H1 (cell line): ENCODE measurements at regions not wholly inside any gene's neighbourhood (a gene's known extent, or its start where the extent isn't known, plus 50 kb on each side); places are given as distances from the start of the nearest gene placed in this dataset.

Experiments
- CTCF ChIP-seq, 3 experiments: IDR thresholded peaks; 1 replicate in 2 of 3; 2 replicates in 1 of 3; pipeline versions ENCODE4 v1.5.1 to v1.6.1; 2011; ENCODE audit warnings: low read length in 3 of 3, mild to moderate bottlenecking in 3 of 3, inconsistent platforms in 2 of 3, low read depth in 1 of 3, moderate library complexity in 1 of 3; ENCODE audit not compliant: insufficient read depth in 1 of 3; ENCODE audit errors: control extremely low read depth in 1 of 3
- RAD21 ChIP-seq, 2 experiments: IDR thresholded peaks in 1 of 2; conservative IDR thresholded peaks in 1 of 2; 2 replicates each; pipeline ENCODE4 v1.6.1; 2011; ENCODE audit warnings: low read depth in 2 of 2, low read length in 2 of 2, improper control_type of control experiment in 1 of 2, inconsistent platforms in 1 of 2, mild to moderate bottlenecking in 1 of 2, moderate library complexity in 1 of 2
- RXRA ChIP-seq: IDR thresholded peaks from 2 replicates; pipeline ENCODE4 v1.6.1; 2011; ENCODE audit warnings: low read depth, mild to moderate bottlenecking, low read length, moderate library complexity; ENCODE audit not compliant: insufficient read depth
- SIX5 ChIP-seq: IDR thresholded peaks from 2 replicates; pipeline ENCODE4 v1.6.1; 2011; ENCODE audit warnings: mild to moderate bottlenecking, low read depth, low read length

- no peak for TF ChIP-seq SIX5
- TF ChIP-seq CTCF (IDR thresholded peaks at IDR 0.05; ENCODE audit: control extremely low read depth in 1 of 3, insufficient read depth in 1 of 3, low read depth in 1 of 3, low read length in 3 of 3) = no peak
- no peak for TF ChIP-seq RXRA
- TF ChIP-seq RAD21 (IDR thresholded peaks at IDR 0.05 in 1 of 2, conservative IDR thresholded peaks at IDR 0.05 in 1 of 2; ENCODE audit: low read depth in 2 of 2, low read length in 2 of 2) = no peak
These were observed 339.0 kb upstream of the KCNH7 start (continued) for GRCh38 chr2:163177592-163177991.
